ENCODE measurements at regions not wholly inside any gene's neighbourhood (a gene's known extent, or its start where the extent isn't known, plus 50 kb on each side); places are given as distances from the start of the nearest gene placed in this dataset.

- in situ Hi-C loops (cut with MboI; ENCODE audit: low pct_ligation_motif_present in 1 of 4, low pct_unique_long_range_greater_than_20kb in 1 of 4, low sequenced_read_pairs in 3 of 4) (no loop called here), intact Hi-C loops (cut with DNase I; ENCODE audit: low total_unique reads) (no loop called here)
- Histone ChIP-seq H3K9me3 (no peaks in the 10 kb centered on the region), H3K27me3 (no peaks in the 10 kb centered on the region), H3K4me3 (no peak overlapping the region), H3K4me1 (peaks cover 0 to 12% (median 4%) of the 10 kb centered on the region in 4 donors), H3K27ac (no peak overlapping the region), H3K36me3 (no peaks in the 10 kb centered on the region)
- TF ChIP-seq POLR2AphosphoS5 (IDR thresholded peaks at IDR 0.05), result no peak
- TF ChIP-seq, protein P1, sequence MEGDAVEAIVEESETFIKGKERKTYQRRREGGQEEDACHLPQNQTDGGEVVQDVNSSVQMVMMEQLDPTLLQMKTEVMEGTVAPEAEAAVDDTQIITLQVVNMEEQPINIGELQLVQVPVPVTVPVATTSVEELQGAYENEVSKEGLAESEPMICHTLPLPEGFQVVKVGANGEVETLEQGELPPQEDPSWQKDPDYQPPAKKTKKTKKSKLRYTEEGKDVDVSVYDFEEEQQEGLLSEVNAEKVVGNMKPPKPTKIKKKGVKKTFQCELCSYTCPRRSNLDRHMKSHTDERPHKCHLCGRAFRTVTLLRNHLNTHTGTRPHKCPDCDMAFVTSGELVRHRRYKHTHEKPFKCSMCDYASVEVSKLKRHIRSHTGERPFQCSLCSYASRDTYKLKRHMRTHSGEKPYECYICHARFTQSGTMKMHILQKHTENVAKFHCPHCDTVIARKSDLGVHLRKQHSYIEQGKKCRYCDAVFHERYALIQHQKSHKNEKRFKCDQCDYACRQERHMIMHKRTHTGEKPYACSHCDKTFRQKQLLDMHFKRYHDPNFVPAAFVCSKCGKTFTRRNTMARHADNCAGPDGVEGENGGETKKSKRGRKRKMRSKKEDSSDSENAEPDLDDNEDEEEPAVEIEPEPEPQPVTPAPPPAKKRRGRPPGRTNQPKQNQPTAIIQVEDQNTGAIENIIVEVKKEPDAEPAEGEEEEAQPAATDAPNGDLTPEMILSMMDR (IDR thresholded peaks at IDR 0.05), result no peak
- no peak for TF ChIP-seq POLR2A (IDR thresholded peaks at IDR 0.05)
- TF ChIP-seq EP300 (IDR thresholded peaks at IDR 0.05; ENCODE audit: low read depth), result no peak
- DNase-seq, result no peak
- 78 to 80% methylated on average over 1 to 2 of the region's 2 CpGs for WGBS, 2 donors (ENCODE audit: low coverage in 1 of 2)
Measured at GRCh38 chr15:69715210-69715609, 262.6 kb downstream of the RPLP1 start.

DNA sequence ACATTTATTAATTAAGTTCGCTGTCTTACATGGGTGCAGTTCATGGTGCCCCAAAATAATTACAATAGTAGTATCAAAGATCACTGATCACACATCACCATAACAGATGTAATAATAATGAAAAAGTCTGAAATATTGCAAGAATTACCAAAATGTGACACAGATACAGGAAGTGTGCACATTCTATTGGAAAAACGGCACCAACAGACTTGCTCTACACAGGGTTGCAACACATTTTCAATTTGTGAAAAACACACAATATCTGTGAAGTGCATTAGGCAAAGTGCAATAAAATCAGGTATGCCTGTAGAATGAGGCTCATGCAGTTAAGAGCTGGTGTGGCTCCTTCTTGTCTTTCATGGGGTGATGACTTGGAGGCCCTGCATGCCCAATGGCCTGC is 265.8 kb downstream of the RPLP1 start:
- no peak for DNase-seq
- intact Hi-C loops (cut with DNase I; ENCODE audit: low total_unique reads), result no loop called here
- in situ Hi-C loops (cut with MboI; ENCODE audit: low pct_ligation_motif_present in 1 of 4, low pct_unique_long_range_greater_than_20kb in 1 of 4, low sequenced_read_pairs in 3 of 4), result no loop called here
- no peaks in the 10 kb centered on the region for H3K27me3 ChIP-seq
- no peaks in the 10 kb centered on the region for H3K9me3 ChIP-seq
- H3K36me3 ChIP-seq, result no peaks in the 10 kb centered on the region
- H3K4me1 ChIP-seq, result peaks cover 0 to 9% (median 2%) of the 10 kb centered on the region in 4 donors
- no peak overlapping the region for H3K4me3 ChIP-seq
- H3K27ac ChIP-seq, result no peak overlapping the region
- TF ChIP-seq, protein P1 (IDR thresholded peaks at IDR 0.05), result no peak
- TF ChIP-seq POLR2A (IDR thresholded peaks at IDR 0.05) (no peak), POLR2AphosphoS5 (IDR thresholded peaks at IDR 0.05) (no peak), EP300 (IDR thresholded peaks at IDR 0.05; ENCODE audit: low read depth) (no peak)
- 80 to 89% methylated on average over 2 of the region's 2 CpGs for WGBS, 2 donors (ENCODE audit: low coverage in 1 of 2)

- Histone ChIP-seq H3K9me3 (no peaks in the 10 kb centered on the region), H3K36me3 (no peaks in the 10 kb centered on the region), H3K27me3 (no peaks in the 10 kb centered on the region), H3K27ac (peak overlapping the region in 1 of 4 donors; percentile 38), H3K4me3 (no peak overlapping the region), H3K4me1 (peaks cover 0 to 9% (median under 1%) of the 10 kb centered on the region in 4 donors)
- intact Hi-C loops (cut with DNase I; ENCODE audit: low total_unique reads), result no loop called here
- no peak for DNase-seq
- in situ Hi-C loops (cut with MboI; ENCODE audit: low pct_ligation_motif_present in 1 of 4, low pct_unique_long_range_greater_than_20kb in 1 of 4, low sequenced_read_pairs in 3 of 4), result no loop called here
- WGBS, 2 donors (ENCODE audit: low coverage in 1 of 2), result 69 to 81% methylated on average over 4 of the region's 4 CpGs
- TF ChIP-seq POLR2AphosphoS5 (IDR thresholded peaks at IDR 0.05) (peak in 2 of 3 donors; percentile 18 to 19), EP300 (IDR thresholded peaks at IDR 0.05; ENCODE audit: low read depth) (no peak)
Measured at GRCh38 chr15:69718916-69719315, 266.3 kb downstream of the RPLP1 start.

- no peak overlapping the region for H3K4me3 ChIP-seq
- no peaks in the 10 kb centered on the region for H3K9me3 ChIP-seq
- 73 to 75% methylated on average over 4 of the region's 4 CpGs for WGBS, 2 donors (ENCODE audit: low coverage in 1 of 2)
- peak overlapping the region in 1 of 4 donors; percentile 38 for H3K27ac ChIP-seq
- intact Hi-C loops (cut with DNase I; ENCODE audit: low total_unique reads) (no loop called here), in situ Hi-C loops (cut with MboI; ENCODE audit: low pct_ligation_motif_present in 1 of 4, low pct_unique_long_range_greater_than_20kb in 1 of 4, low sequenced_read_pairs in 3 of 4) (loop anchor here in 1 of 4 donors (10.0 kb wide), 1 partner anchor 765 kb away; no protein-coding TSS in a partner anchor)
- no peaks in the 10 kb centered on the region for H3K27me3 ChIP-seq
- H3K36me3 ChIP-seq, result no peaks in the 10 kb centered on the region
- TF ChIP-seq EP300 (IDR thresholded peaks at IDR 0.05; ENCODE audit: low read depth), result no peak
- H3K4me1 ChIP-seq, result peaks cover 0 to 9% (median 0%) of the 10 kb centered on the region in 4 donors
- peak; percentile 44 for DNase-seq
Measured at GRCh38 chr15:69719527-69720240, 267.1 kb downstream of the RPLP1 start.

GRCh38 chr15:69720536-69720935 is 267.9 kb downstream of the RPLP1 start:
- no peak overlapping the region for H3K4me3 ChIP-seq
- H3K9me3 ChIP-seq, result no peaks in the 10 kb centered on the region
- DNase-seq, result no peak
- no peaks in the 10 kb centered on the region for H3K36me3 ChIP-seq
- in situ Hi-C loops (cut with MboI; ENCODE audit: low pct_ligation_motif_present in 1 of 4, low pct_unique_long_range_greater_than_20kb in 1 of 4, low sequenced_read_pairs in 3 of 4) (loop anchor here in 1 of 4 donors (10.0 kb wide), 1 partner anchor 764 kb away; no protein-coding TSS in a partner anchor), intact Hi-C loops (cut with DNase I; ENCODE audit: low total_unique reads) (no loop called here)
- 82 to 98% methylated on average over 2 to 3 of the region's 3 CpGs for WGBS, 2 donors (ENCODE audit: low coverage in 1 of 2)
- TF ChIP-seq, protein P1 (IDR thresholded peaks at IDR 0.05), result no peak
- TF ChIP-seq POLR2AphosphoS5 (IDR thresholded peaks at IDR 0.05) (no peak), EP300 (IDR thresholded peaks at IDR 0.05; ENCODE audit: low read depth) (no peak), POLR2A (IDR thresholded peaks at IDR 0.05) (no peak)
- H3K27ac ChIP-seq, result no peak overlapping the region
- peaks cover 0 to 9% (median 0%) of the 10 kb centered on the region in 4 donors for H3K4me1 ChIP-seq
- H3K27me3 ChIP-seq, result no peaks in the 10 kb centered on the region
